22Rv1 (cell line): ENCODE measurements at regions not wholly inside any gene's neighbourhood (a gene's known extent, or its start where the extent isn't known, plus 50 kb on each side); places are given as distances from the start of the nearest gene placed in this dataset.

Source experiments
- CTCF ChIP-seq: fragments of 450-650 bp; IDR thresholded peaks from 2 replicates; pipeline ENCODE4 v1.5.1; 2017; ENCODE audit warnings: mild to moderate bottlenecking
- ZFX ChIP-seq: fragments of 450-650 bp; IDR thresholded peaks from 2 replicates; pipeline ENCODE4 v1.6.1; 2017; ENCODE audit warnings: antibody characterized with exemption, borderline replicate concordance

GRCh38 chr3:191968299-191968698 lies 507.3 kb downstream of the PYDC2 start:
- TF ChIP-seq CTCF (no peak), ZFX (no peak)
